PC-9 (cell line): ENCODE measurements at regions not wholly inside any gene's neighbourhood (a gene's known extent, or its start where the extent isn't known, plus 50 kb on each side); places are given as distances from the start of the nearest gene placed in this dataset.

Experiments used
- BruUV-seq: library from RNA; stranded (reverse); fragments of 400-500 nt; replicated peaks from 2 replicates; lab custom pipeline; 2021; lab: Mats Ljungman, UMichigan
- CTCF ChIA-PET: fragments of 300-600 bp; sonication (Branson Sonifier 250); formaldehyde crosslinking; loops from one replicate; lab custom pipeline; 2022; ENCODE audit warnings: antibody characterized with exemption; lab: Charles Lee
- POLR2A ChIA-PET: fragments of 300-600 bp; sonication (Branson Sonifier 250); formaldehyde crosslinking; loops from one replicate; lab custom pipeline; 2022; ENCODE audit warnings: antibody characterized with exemption; ENCODE audit not compliant: unreplicated experiment; lab: Charles Lee
- DNase-seq, 2 experiments: peaks; one replicate each; pipeline versions ENCODE4 v3.0.0 to v3.0.0-alpha.2; 2015 to 2022; ENCODE audit warnings: mixed read lengths in 1 of 2
- H2AFZ ChIP-seq: fragments of 200-600 bp; sonication (generic); 2 replicates; pipeline ENCODE4 v1.8.1; 2017; ENCODE audit warnings: antibody characterized with exemption
- H3F3A ChIP-seq: fragments of 200-600 bp; sonication (generic); 2 replicates; pipeline ENCODE4 v1.8.1; 2017; ENCODE audit warnings: antibody characterized with exemption, mild to moderate bottlenecking, low read depth; ENCODE audit not compliant: insufficient read depth
- H3K27ac ChIP-seq: fragments of 200-600 bp; sonication (generic); 2 replicates; pipeline ENCODE4 v1.6.1; 2016; ENCODE audit warnings: mixed run types
- H3K27me3 ChIP-seq: fragments of 200-600 bp; sonication (generic); 2 replicates; pipeline ENCODE4 v1.6.1; 2016; ENCODE audit warnings: low read depth, mixed run types; ENCODE audit not compliant: insufficient read depth
- H3K36me3 ChIP-seq: fragments of 200-600 bp; sonication (generic); 2 replicates; pipeline ENCODE4 v1.6.1; 2016; ENCODE audit warnings: low read depth, mixed run types
- H3K4me1 ChIP-seq: fragments of 200-600 bp; sonication (generic); replicated peaks from 2 replicates; pipeline ENCODE4 v1.6.1; 2016; ENCODE audit warnings: mixed run types; ENCODE audit not compliant: insufficient read depth
- H3K4me2 ChIP-seq: fragments of 200-600 bp; sonication (generic); 2 replicates; pipeline ENCODE4 v1.6.1; 2017; ENCODE audit warnings: mixed run types
- H3K4me3 ChIP-seq: fragments of 200-600 bp; sonication (generic); 2 replicates; pipeline ENCODE4 v1.6.1; 2016; ENCODE audit warnings: mixed run types
- H3K79me2 ChIP-seq: fragments of 200-600 bp; sonication (generic); 2 replicates; pipeline ENCODE4 v1.6.1; 2017; ENCODE audit warnings: low read depth, mixed run types
- H3K9me2 ChIP-seq: fragments of 200-600 bp; sonication (generic); 2 replicates; pipeline ENCODE4 v1.8.1; 2017; ENCODE audit warnings: mild to moderate bottlenecking; ENCODE audit not compliant: insufficient read depth
- H3K9me3 ChIP-seq: fragments of 200-600 bp; sonication (generic); 2 replicates; pipeline ENCODE4 v1.8.1; 2016; ENCODE audit warnings: low read depth; ENCODE audit not compliant: insufficient read depth
- H4K20me1 ChIP-seq: fragments of 200-600 bp; sonication (generic); 2 replicates; pipeline ENCODE4 v1.8.1; 2017; ENCODE audit not compliant: insufficient read depth
- CTCF ChIP-seq: fragments of 200-600 bp; sonication (generic); conservative IDR thresholded peaks from 2 replicates; pipeline ENCODE4 v1.6.1; 2017; ENCODE audit warnings: mixed run types, antibody characterized with exemption, mild to moderate bottlenecking, moderate library complexity
- EZH2 ChIP-seq: fragments of 200-600 bp; sonication (generic); IDR thresholded peaks from 2 replicates; pipeline ENCODE4 v1.8.0; 2017; ENCODE audit warnings: antibody characterized with exemption, low read depth
- intact Hi-C: fragments of 100-400 bp; cut with micrococcal nuclease; formaldehyde crosslinking; loops from one replicate; pipeline ENCODE4 v1.10.0; 2022; ENCODE audit not compliant: unreplicated experiment

- peak in 1 of 2 experiments; percentile 44 for DNase-seq
- no peaks in the 10 kb centered on the region for H3K9me2 ChIP-seq
- H3K79me2 ChIP-seq, result no peaks in the 10 kb centered on the region
- H3K4me1 ChIP-seq, result peaks cover 36% of the 10 kb centered on the region
- no peaks in the 10 kb centered on the region for H4K20me1 ChIP-seq
- no peaks in the 10 kb centered on the region for H3K36me3 ChIP-seq
- peaks cover 32% of the 10 kb centered on the region for H3F3A ChIP-seq
- peak overlapping the region; percentile 99 for H3K4me2 ChIP-seq
- H3K27ac ChIP-seq, result no peak overlapping the region
- TF ChIP-seq EZH2, result peak; percentile 37; the same call in 1 of the 2 replicates
- no peak for TF ChIP-seq CTCF
- intact Hi-C loops, result no loop called here
- peaks cover 29% of the 10 kb centered on the region; the same call in 1 of the 2 replicates for H3K27me3 ChIP-seq
- no peaks in the 10 kb centered on the region for H3K9me3 ChIP-seq
- H3K4me3 ChIP-seq, result peak overlapping the region; percentile 78
- peak overlapping the region; percentile 90 for H2AFZ ChIP-seq
- POLR2A ChIA-PET, result no interaction called here
- BruUV-seq, result no TSS peak
- CTCF ChIA-PET, result interaction anchor here (0.7 kb wide), 1 partner anchor 43 kb away, joined by 3 read pairs; no protein-coding TSS in a partner anchor
Observed at GRCh38 chr7:128166603-128167041, 74.5 kb upstream of the LEP start.

- H3K27ac ChIP-seq, result no peak overlapping the region
- POLR2A ChIA-PET, result no interaction called here
- H2AFZ ChIP-seq, result peak overlapping the region; percentile 90
- CTCF ChIA-PET, result interaction anchor here (0.7 kb wide), 1 partner anchor 42 kb away, joined by 3 read pairs; no protein-coding TSS in a partner anchor
- DNase-seq, result peak; percentile 65 to 67
- no peaks in the 10 kb centered on the region for H3K9me3 ChIP-seq
- no peaks in the 10 kb centered on the region for H3K79me2 ChIP-seq
- no peaks in the 10 kb centered on the region for H3K9me2 ChIP-seq
- H4K20me1 ChIP-seq, result no peaks in the 10 kb centered on the region
- H3K4me3 ChIP-seq, result peak overlapping the region; percentile 78
- peaks cover 36% of the 10 kb centered on the region for H3K4me1 ChIP-seq
- TF ChIP-seq CTCF (no peak), EZH2 (no peak; the same call in 1 of the 2 replicates)
- no peaks in the 10 kb centered on the region for H3K36me3 ChIP-seq
- H3K4me2 ChIP-seq, result peak overlapping the region; percentile 99
- peaks cover 29% of the 10 kb centered on the region; the same call in 1 of the 2 replicates for H3K27me3 ChIP-seq
- BruUV-seq, result TSS peak; percentile 24
- intact Hi-C loops, result no loop called here
- H3F3A ChIP-seq, result peaks cover 32% of the 10 kb centered on the region
Observed at GRCh38 chr7:128167042-128167701, 73.9 kb upstream of the LEP start.

GRCh38 chr7:128167791-128168666 is 73.0 kb upstream of the LEP start:
- no peaks in the 10 kb centered on the region for H3K36me3 ChIP-seq
- H3K4me1 ChIP-seq, result peaks cover 34% of the 10 kb centered on the region
- no peak overlapping the region for H2AFZ ChIP-seq
- intact Hi-C loops, result no loop called here
- no peaks in the 10 kb centered on the region for H3K9me3 ChIP-seq
- peaks cover 29% of the 10 kb centered on the region; the same call in 1 of the 2 replicates for H3K27me3 ChIP-seq
- H3K9me2 ChIP-seq, result no peaks in the 10 kb centered on the region
- DNase-seq, result no peak
- H3K4me2 ChIP-seq, result peak overlapping the region; percentile 99
- no peak for TF ChIP-seq CTCF
- no peak for TF ChIP-seq EZH2
- H3K4me3 ChIP-seq, result peak overlapping the region; percentile 78; the same call in 1 of the 2 replicates
- no peak overlapping the region for H3K27ac ChIP-seq
- no peaks in the 10 kb centered on the region for H3K79me2 ChIP-seq
- H3F3A ChIP-seq, result peaks cover 30% of the 10 kb centered on the region
- ChIA-PET POLR2A (no interaction called here), CTCF (no interaction called here)
- no TSS peak for BruUV-seq
- H4K20me1 ChIP-seq, result no peaks in the 10 kb centered on the region
